ENCODE measurements at regions not wholly inside any gene's neighbourhood (a gene's known extent, or its start where the extent isn't known, plus 50 kb on each side); places are given as distances from the start of the nearest gene placed in this dataset.

DNA sequence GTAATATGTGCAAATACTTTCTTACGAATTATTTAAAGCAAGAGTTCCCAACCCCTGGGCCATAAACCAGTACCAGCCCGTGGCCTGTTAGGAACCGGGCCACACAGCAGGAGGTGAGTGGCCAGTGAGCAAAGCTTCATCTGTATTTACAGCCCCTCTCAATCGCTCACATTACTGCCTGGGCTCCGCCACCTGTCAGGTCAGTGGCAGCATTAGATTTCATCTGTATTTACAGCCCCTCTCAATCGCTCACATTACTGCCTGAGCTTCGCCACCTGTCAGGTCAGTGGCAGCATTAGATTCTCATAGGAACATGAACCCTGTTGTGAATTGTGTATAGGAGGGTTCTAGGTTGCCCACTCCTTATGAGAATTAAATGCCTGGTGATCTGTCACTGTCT, 142.0 kb downstream of the RNASET2 start:
- Histone ChIP-seq H3K36me3 (no peaks in the 10 kb centered on the region), H3K27ac (no peak overlapping the region), H3K4me3 (no peak overlapping the region), H3K9me3 (no peaks in the 10 kb centered on the region), H3K4me1 (no peaks in the 10 kb centered on the region), H3K27me3 (no peaks in the 10 kb centered on the region)
- 76 to 88% (median 80%) methylated on average over 7 of the region's 7 CpGs for WGBS, 4 donors
- ATAC-seq: no peak
- TF ChIP-seq POLR2A (IDR thresholded peaks at IDR 0.05): no peak
- TF ChIP-seq, protein P1, sequence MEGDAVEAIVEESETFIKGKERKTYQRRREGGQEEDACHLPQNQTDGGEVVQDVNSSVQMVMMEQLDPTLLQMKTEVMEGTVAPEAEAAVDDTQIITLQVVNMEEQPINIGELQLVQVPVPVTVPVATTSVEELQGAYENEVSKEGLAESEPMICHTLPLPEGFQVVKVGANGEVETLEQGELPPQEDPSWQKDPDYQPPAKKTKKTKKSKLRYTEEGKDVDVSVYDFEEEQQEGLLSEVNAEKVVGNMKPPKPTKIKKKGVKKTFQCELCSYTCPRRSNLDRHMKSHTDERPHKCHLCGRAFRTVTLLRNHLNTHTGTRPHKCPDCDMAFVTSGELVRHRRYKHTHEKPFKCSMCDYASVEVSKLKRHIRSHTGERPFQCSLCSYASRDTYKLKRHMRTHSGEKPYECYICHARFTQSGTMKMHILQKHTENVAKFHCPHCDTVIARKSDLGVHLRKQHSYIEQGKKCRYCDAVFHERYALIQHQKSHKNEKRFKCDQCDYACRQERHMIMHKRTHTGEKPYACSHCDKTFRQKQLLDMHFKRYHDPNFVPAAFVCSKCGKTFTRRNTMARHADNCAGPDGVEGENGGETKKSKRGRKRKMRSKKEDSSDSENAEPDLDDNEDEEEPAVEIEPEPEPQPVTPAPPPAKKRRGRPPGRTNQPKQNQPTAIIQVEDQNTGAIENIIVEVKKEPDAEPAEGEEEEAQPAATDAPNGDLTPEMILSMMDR (IDR thresholded peaks at IDR 0.05): no peak
- intact Hi-C loops (cut with DNase I): no loop called here
- no peak for DNase-seq

DNA sequence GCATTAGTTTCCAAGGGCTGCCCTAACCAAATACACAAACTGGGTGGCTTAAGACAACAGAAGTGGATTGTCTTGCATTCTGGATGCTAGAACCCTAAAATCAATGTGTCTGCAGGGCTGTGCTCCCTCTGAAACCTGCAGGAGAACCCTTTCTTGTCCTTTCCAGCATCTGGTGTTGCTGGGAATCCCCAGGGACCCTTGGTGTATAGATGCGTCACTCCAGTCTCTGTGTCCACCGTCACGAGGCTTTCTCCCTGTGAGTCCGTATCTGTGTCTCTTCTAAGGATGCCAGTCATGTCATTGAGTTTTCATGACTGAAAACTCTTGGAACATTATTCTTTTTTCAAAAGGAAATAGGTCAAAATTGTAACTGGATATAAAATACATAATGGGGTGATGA, 142.9 kb downstream of the RNASET2 start:
- intact Hi-C loops (cut with DNase I): no loop called here
- WGBS, 4 donors: 80 to 91% (median 83%) methylated on average over 4 of the region's 4 CpGs
- no peak for ATAC-seq

DNA sequence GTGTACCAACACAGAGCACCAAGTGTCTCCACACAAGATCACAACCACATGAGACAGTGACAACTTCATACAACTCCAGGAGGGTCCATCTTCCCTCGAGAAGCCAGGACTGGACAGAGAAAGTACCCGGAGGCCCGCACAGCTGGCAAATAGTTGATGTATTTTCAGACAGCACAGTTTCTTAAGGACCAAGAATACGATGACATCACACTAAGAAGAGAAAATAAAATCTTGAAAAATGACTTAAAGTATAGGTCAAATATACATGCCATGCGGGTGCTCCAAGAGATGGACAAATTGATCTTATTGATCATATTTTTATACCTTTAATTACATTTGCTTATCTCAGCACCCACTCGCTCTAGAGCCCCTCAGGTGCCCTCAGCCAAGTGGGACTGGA, 145.5 kb downstream of the RNASET2 start:
- TF ChIP-seq POLR2A (IDR thresholded peaks at IDR 0.05): no peak
- TF ChIP-seq, protein P1 (IDR thresholded peaks at IDR 0.05): no peak
- WGBS, 4 donors: 81 to 93% (median 88%) methylated on average over 6 of the region's 6 CpGs
- Histone ChIP-seq H3K27me3 (no peaks in the 10 kb centered on the region), H3K9me3 (peaks cover 0 to 22% (median 15%) of the 10 kb centered on the region in 12 donors), H3K4me3 (no peak overlapping the region), H3K4me1 (no peaks in the 10 kb centered on the region), H3K36me3 (no peaks in the 10 kb centered on the region), H3K27ac (no peak overlapping the region)
- no peak for DNase-seq
- intact Hi-C loops (cut with DNase I): no loop called here
- ATAC-seq: no peak

More for the DNA sequence above, 142.9 kb downstream of the RNASET2 start:
- Histone ChIP-seq H3K27ac (no peak overlapping the region), H3K9me3 (no peaks in the 10 kb centered on the region), H3K36me3 (no peaks in the 10 kb centered on the region), H3K27me3 (no peaks in the 10 kb centered on the region), H3K4me3 (no peak overlapping the region), H3K4me1 (no peaks in the 10 kb centered on the region)
- DNase-seq: no peak
- TF ChIP-seq, protein P1 (IDR thresholded peaks at IDR 0.05): no peak
- TF ChIP-seq POLR2A (IDR thresholded peaks at IDR 0.05): no peak

DNA sequence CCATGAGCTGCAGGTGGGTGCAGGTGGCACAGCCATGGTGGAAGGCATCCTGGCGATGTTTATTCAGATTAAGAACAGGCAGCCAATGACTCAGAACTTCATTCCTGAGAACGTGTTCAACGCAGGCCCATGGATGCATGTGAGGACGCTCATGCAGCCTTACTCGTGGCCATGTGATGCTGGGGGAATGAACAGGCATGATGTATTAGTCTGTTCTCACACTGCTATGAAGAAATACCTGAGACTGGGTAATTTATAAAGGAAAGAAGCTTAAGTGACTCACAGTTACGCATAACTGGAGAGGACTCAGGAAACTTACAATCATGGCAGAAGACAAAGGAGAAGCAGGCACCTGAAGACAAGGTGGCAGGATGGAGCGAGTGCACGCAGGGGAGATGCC, 146.6 kb downstream of the RNASET2 start:
- 79 to 91% (median 81%) methylated on average over 8 of the region's 8 CpGs for WGBS, 4 donors
- no peaks in the 10 kb centered on the region for H3K36me3 ChIP-seq
- intact Hi-C loops (cut with DNase I): no loop called here
- DNase-seq (no peak), ATAC-seq (no peak)
- no peak for TF ChIP-seq POLR2A (IDR thresholded peaks at IDR 0.05)
- TF ChIP-seq, protein P1 (IDR thresholded peaks at IDR 0.05): no peak
- no peaks in the 10 kb centered on the region for H3K4me1 ChIP-seq
- no peaks in the 10 kb centered on the region for H3K27me3 ChIP-seq
- H3K9me3 ChIP-seq: peaks cover 0 to 31% (median 24%) of the 10 kb centered on the region in 12 donors
- H3K4me3 ChIP-seq: no peak overlapping the region
- no peak overlapping the region for H3K27ac ChIP-seq
